Tibial nerve (tissue), 4 donors: ENCODE measurements at regions not wholly inside any gene's neighbourhood (a gene's known extent, or its start where the extent isn't known, plus 50 kb on each side); places are given as distances from the start of the nearest gene placed in this dataset.

Source experiments
- EP300 ChIP-seq, 2 donors: sonication (generic); formaldehyde crosslinking; IDR thresholded peaks; one replicate each; pipeline ENCODE4 v1.6.1; 2017; ENCODE audit warnings: antibody characterized with exemption in 2 of 2, mild to moderate bottlenecking in 1 of 2
- POLR2A ChIP-seq, 2 donors: fragments of 450-650 bp; IDR thresholded peaks; one replicate each; pipeline ENCODE4 v1.6.1; 2017; ENCODE audit warnings: antibody characterized with exemption in 2 of 2, mild to moderate bottlenecking in 2 of 2, moderate library complexity in 2 of 2
- TF ChIP-seq, protein P1 (sequence below), 5 experiments: fragments of 200-600 bp in 3 of 5; fragments of 450-650 bp in 2 of 5; sonication (generic) in 3 of 5; IDR thresholded peaks; one replicate each; pipeline ENCODE4 v1.5.1; 2016 to 2019; ENCODE audit warnings: antibody characterized with exemption in 5 of 5, mild to moderate bottlenecking in 3 of 5, moderate library complexity in 2 of 5

DNA sequence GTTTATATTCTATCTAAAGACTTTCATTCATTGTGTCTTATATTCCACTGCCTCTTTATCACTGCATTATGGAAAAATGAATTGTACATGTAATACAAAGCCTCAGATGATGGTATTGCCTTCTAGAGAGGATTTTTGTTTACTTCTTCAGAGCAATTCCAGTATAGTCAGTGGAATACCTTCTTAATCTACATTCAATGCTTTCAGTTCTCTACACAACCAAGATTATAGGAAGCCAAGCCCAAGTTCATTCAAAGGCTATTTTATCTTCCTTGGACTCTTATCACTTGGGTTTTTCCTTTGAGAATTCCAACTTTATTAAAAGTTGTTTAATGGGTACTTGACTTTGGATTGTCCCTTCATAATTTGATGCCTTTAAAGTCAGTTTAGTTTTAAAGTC is 1971.0 kb upstream of the FLRT2 start:
- TF ChIP-seq, protein P1, sequence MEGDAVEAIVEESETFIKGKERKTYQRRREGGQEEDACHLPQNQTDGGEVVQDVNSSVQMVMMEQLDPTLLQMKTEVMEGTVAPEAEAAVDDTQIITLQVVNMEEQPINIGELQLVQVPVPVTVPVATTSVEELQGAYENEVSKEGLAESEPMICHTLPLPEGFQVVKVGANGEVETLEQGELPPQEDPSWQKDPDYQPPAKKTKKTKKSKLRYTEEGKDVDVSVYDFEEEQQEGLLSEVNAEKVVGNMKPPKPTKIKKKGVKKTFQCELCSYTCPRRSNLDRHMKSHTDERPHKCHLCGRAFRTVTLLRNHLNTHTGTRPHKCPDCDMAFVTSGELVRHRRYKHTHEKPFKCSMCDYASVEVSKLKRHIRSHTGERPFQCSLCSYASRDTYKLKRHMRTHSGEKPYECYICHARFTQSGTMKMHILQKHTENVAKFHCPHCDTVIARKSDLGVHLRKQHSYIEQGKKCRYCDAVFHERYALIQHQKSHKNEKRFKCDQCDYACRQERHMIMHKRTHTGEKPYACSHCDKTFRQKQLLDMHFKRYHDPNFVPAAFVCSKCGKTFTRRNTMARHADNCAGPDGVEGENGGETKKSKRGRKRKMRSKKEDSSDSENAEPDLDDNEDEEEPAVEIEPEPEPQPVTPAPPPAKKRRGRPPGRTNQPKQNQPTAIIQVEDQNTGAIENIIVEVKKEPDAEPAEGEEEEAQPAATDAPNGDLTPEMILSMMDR (IDR thresholded peaks at IDR 0.05) = no peak
- TF ChIP-seq EP300 (IDR thresholded peaks at IDR 0.05) (no peak), POLR2A (IDR thresholded peaks at IDR 0.05) (no peak)
